CD4-positive, alpha-beta T cell treated with Interleukin-6 for 4 hours (primary cell): ENCODE measurements at regions not wholly inside any gene's neighbourhood (a gene's known extent, or its start where the extent isn't known, plus 50 kb on each side); places are given as distances from the start of the nearest gene placed in this dataset.
"Not testable (repeated sequence)": the region's sequence is repeated elsewhere in the genome, so short reads cannot be mapped to it uniquely, and the experiment has no call there.

Experiments
- DNase-seq: peaks from one replicate; pipeline ENCODE4 v3.0.0-alpha.2; 2020; ENCODE audit warnings: mixed read lengths

DNA sequence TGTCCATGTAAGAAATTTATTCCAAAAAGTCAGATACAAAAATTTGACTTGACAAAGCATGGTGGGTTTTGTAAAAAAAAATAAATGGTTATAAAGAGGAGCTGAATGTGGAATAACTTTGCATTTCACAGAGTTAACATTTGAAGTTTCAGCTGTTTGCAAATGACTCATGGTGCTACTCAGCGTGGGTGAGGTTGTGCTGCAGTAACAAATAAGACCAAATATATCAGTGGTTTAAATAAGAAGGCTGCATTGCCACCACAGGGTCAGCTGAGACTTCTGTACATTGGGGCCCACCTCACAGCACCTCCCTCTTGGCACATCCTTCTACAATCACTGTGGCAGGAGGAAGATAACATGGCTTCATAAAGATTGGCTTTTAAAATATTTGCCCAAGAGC lies 272.5 kb upstream of the SULF2 start:
- DNase-seq: no peak

- no peak for DNase-seq
Observed at GRCh38 chr20:48057251-48057650, 272.0 kb upstream of the SULF2 start.

DNA sequence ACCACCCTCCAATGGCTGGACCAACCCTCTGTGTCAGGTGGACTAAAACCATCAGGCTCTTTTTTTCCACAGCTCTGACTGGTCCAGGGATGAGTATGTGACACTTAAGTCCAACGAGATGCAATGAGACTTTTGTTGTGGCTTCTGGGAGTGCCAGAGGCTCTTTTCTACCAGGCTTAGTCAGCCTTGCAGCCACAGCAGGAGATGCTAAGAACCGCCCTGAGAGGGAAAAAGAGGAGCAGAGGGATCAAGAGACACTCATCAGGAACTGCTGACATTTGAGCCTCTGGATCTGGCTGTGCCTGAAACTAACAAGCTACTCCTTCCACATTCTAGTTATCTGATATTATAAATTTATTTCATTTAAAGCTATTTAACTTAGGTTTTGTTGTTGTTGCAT lies 270.9 kb upstream of the SULF2 start:
- no peak for DNase-seq

DNA sequence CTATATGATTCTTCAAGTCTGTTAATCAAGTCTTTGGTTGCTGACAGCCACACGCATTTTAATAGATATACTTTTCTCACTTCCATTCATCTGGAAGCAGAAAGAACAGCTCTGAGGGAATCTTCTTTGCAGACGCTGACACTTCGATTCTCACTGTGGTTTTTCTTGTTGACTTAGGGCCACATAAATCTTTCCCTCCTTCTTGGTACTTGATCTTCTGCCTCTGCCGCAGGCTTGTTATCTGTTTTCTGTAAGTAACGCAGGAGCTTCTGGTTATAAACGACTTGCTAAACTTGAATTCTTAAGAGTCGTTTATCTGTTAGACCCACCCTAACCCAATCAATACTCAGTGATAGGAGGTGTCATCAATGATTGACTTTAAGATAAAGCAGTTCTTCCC lies 268.8 kb upstream of the SULF2 start:
- no peak for DNase-seq

GRCh38 chr20:48052475-48052835 lies 267.2 kb upstream of the SULF2 start:
- DNase-seq: no peak

DNA sequence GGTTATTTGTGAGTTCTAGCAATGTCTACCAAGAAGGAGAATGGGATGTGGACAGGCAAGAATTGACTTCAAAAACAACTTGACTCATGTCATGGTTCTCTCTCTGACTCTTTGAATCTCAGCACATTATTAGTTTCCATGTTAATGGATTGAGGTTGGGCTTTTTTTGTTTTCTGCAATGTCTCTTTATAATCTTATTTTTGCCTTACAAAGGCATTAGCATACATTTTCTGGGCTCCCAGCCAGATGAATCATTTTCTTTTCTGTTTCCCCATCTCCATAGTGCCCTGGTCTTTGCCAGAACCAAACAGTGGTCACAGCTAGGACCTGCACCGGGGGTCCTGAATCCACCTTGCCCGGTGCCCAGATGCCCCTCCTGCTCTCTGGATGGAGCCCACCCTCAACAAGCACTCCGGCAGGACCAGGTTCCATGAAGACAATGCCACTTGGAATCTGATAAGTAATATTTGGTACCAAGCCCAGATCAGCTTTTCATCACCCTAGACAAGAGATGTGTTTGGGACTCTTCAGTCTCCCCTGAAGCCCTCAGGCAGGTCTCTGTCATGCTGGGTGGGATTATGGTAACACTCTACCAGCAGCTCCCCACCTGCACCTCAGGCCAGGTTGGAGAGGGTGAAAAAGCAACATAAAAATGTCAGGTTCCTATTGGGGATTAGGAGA lies 266.7 kb upstream of the SULF2 start:
- DNase-seq: no peak

- no peak for DNase-seq
Observed at GRCh38 chr20:48049641-48050040, 264.4 kb upstream of the SULF2 start.

GRCh38 chr20:48049171-48049570 lies 263.9 kb upstream of the SULF2 start:
- DNase-seq: no peak

DNA sequence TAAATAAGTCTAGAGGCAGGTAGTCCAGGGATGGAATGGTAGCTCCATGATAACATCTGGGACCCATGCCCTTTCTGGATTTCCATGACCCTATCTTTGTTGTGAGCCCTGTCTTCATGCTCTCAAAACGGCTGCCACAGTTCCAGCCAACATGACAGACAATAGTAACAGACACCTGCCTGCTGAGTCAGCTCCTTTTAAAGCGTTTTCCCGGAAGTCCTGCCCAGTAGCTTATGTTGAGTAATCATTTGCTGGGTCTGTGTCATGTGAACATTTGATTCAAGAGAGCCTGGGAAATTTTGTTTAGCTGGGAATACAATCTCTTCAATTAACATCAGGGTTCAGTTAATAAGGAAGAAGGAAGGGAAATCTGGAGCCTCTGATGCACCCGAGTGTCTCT lies 262.2 kb upstream of the SULF2 start:
- DNase-seq: no peak

GRCh38 chr20:48042628-48043027 lies 257.3 kb upstream of the SULF2 start:
- DNase-seq: no peak

DNA sequence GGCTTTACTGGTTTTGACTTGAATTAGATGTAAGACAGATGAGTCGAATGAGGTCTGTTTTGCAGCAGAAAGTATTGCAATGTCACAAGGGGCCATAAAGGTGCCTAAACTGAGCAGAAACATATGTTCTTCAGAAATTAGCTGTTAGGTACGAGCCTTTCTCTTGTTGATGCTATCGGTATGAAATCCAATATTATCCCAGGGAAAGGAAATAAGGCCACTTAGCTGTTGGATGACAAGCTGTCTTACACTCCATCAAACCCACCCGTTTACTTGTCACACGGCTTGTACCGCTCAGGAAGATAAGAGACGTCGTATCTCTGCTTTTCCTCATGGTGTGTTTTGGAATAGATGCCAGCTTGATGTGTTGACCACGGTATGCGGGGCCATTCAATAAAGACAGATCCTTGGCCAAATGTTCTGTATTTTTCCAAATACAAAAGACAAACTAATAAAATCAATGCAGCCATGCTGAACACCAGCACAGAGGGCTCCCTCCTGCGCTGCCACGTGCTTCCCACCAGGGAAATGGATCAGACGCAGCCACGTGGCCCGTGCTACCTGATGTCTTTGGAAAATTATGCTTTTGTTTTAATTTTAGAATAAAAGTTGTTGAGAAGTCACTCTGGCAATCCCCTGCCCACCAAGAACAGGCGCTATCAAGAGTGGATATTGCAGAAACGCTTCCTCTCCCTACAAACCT lies 255.9 kb upstream of the SULF2 start:
- DNase-seq: no peak

DNA sequence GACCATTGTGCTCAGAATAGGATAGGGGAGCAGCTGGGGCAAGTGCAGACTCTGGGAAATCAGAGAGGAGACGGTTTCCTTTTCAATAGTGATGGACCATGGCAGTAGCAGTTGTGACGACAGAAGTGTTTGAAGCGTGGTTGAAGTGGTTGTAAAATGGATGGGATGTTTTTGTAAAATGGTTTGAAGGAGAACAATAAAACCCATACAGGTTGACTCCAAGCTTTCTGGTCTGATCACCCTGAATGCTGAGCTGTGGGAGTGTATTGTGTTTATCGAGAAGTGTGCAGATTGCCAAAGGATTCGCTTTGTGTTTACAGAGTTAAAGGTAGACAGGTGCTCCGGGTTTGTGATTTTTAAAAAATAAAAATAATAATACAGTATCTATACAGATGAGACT lies 255.2 kb upstream of the SULF2 start:
- DNase-seq: no peak

- DNase-seq: no peak
Observed at GRCh38 chr20:48040051-48040450, 254.8 kb upstream of the SULF2 start.

GRCh38 chr20:48039514-48039913 lies 254.2 kb upstream of the SULF2 start:
- no peak for DNase-seq

DNA sequence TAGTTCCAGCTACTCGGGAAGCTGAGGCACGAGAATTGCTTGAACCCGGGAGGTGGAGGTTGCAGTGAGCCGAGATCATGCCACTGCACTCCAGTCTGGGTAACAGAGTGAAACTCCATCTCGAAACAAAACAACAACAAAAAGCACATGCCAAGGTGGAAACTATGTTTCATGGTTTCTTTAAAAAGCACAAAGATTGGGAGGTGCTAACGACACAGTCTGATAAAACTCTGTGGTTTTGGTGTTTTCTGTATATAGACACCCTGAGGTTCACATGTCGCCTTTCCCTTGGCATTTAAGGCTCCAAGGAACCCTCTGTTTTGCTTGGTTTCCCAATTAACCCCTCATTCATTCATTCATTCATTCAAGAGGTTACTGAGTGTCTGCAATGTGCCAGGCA lies 253.4 kb upstream of the SULF2 start:
- no peak for DNase-seq

DNA sequence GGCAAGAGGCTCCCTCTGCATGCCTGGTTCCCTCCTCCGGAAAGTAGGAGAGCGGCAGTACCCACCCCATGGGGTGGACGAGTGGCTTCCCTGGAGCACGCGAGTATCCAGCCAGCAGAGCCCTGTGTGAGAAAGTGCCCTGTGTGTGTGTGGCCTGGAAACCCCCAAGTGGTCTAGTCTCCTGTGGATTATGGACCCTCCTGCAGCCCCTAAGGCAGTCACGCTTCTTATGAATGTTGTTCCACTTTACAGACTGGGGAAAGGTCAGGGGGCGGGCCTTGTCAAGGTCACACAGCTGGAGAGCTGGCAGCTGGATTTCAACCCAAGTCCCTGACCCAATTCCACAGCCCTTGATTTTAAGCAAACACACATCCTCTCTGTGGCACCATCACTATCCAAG lies 252.5 kb upstream of the SULF2 start:
- DNase-seq: not testable (repeated sequence)

DNA sequence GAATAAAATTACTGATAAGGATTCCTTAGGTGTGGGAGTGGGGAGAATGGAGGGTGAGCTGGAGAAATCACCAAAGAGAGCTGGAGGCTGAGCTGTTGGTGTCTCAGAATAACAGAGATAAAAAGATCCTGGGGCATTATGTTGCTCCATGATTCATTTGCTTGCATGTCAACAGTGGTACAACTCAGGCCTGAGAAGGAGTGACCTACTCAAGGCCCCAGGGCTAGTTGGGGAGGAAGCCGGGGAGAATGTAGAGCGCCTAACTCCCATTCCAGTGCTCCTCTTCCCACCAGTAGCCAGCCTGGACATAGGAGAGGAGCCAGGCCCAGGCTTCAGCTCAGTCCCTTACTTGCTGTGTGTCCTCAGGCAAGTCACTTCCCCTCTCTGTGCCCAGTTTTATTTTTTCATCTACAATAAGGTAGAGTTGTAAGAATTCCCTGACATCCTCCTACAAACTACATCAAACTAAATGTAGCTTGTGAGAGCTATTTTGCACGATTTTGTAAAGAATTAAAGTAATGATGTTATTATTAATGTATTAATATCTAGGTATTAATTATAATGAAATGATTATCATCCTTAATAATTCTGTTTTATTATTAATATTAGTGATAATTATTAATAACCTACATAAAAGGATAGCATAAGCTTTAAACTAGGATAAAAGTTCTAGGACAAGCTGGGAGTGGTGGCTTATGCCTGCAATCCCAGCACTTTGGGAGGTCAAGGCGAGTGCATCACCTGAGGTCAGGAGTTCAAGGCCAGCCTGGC lies 250.9 kb upstream of the SULF2 start:
- DNase-seq: no peak

- DNase-seq: no peak
Observed at GRCh38 chr20:48034751-48035150, 249.5 kb upstream of the SULF2 start.

DNA sequence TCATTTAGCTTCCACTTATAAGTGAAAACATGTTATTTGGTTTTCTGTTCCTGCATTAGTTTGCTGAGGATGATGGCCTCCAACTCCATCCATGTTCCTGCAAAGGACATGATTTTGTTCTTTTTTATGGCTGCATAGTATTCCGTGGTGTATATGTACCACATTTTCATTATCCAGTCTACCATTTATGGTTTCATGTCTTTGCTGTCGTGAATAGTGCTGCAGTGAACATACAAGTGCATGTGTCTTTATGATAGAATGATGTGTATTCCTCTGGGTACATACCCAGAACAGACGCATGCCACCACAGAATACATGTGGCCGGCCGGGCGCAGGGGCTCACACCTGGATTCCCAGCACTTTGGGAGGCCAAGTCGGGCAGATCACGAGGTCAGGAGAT lies 247.7 kb upstream of the SULF2 start:
- not testable (repeated sequence) for DNase-seq

DNA sequence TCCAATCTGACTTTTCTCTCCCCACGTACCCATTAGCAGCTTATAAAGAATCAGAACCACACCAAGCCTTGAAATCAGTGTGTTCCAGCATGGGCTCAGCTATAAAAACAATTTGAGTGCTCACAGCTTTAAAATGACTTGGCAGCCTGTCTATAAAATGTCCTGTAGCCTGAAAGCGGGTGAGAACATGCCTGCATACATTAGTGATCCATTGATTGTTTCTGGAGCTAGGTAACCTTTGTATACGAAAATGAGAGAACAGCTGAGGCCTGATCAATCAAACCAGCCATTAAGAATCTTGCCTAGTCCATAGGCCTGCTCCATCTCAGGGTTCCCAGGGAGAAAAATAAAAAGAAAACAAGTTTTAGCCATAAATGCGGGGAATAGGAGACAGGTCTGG lies 245.8 kb upstream of the SULF2 start:
- DNase-seq: no peak

DNA sequence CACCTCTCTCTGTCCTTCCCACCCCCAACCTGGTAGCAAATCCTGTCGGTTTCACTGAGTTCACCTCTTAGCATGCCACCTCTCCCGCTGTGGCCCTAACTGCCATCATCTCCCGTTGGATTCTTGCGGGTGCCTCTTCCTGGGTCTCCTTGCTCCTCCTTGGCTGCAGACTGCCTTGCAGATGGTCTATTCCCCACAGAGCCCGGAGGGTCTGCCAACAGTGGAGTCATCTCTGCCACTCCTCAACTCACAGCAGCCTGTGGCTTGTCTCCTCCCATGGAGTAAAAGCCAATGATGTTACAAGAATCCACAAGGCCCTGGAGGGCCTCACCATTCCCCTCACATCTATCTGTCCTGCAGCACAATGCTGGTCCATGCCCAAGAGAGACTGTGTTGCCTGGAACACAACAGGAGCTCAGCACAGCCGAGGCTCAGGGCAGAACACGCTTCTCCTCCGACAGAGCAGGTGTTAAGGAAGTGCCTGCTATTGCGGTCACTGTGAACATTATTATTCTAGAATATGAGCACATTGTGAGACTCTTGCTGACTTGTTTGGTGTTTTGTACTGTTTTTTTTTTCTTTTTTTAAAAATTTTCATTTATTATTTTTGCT lies 241.8 kb upstream of the SULF2 start:
- DNase-seq: no peak

- DNase-seq: no peak
Observed at GRCh38 chr20:48025661-48026060, 240.4 kb upstream of the SULF2 start.

- DNase-seq: no peak
Observed at GRCh38 chr20:48025051-48025515, 239.8 kb upstream of the SULF2 start.

DNA sequence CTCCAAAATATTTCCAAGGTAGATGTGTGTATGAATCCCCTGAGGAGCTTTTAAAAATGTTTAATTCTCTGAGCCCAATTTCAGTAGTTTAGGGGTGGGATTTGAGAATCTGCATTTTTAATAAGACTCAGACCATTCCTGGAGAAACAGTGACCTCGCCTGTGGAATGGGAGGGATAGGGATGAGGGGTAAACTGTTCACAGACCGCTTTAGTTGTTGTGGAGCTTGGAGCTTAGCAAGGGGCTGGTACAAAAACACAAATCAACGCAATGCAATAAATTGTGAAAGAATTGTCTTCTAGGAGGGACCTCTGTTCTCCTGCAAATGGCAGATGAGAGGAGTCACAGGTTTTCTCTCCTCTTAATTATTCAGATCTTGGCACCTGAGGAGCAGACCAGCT lies 239.3 kb upstream of the SULF2 start:
- DNase-seq: no peak
